GM12874 (cell line): ENCODE measurements at regions not wholly inside any gene's neighbourhood (a gene's known extent, or its start where the extent isn't known, plus 50 kb on each side); places are given as distances from the start of the nearest gene placed in this dataset.

Experiments used
- CTCF ChIP-seq: IDR thresholded peaks from 2 replicates; pipeline ENCODE4 v1.5.1; 2011; ENCODE audit warnings: low read depth, mild to moderate bottlenecking, control low read depth, low read length, moderate library complexity; ENCODE audit not compliant: insufficient read depth

GRCh38 chr12:78321696-78322095 lies 491.0 kb downstream of the NAV3 start:
- TF ChIP-seq CTCF = no peak

- no peak for TF ChIP-seq CTCF
Measured at GRCh38 chr12:78323226-78323625, 492.5 kb downstream of the NAV3 start.

GRCh38 chr12:78324234-78324633 lies 493.5 kb downstream of the NAV3 start:
- no peak for TF ChIP-seq CTCF

GRCh38 chr12:78328524-78328923 lies 497.8 kb downstream of the NAV3 start:
- no peak for TF ChIP-seq CTCF

GRCh38 chr12:78330131-78330530 lies 499.4 kb downstream of the NAV3 start:
- TF ChIP-seq CTCF = no peak

- no peak for TF ChIP-seq CTCF
Measured at GRCh38 chr12:78331181-78331580, 500.5 kb downstream of the NAV3 start.

- TF ChIP-seq CTCF = no peak
Measured at GRCh38 chr12:78331753-78332152, 501.1 kb downstream of the NAV3 start.

- no peak for TF ChIP-seq CTCF
Measured at GRCh38 chr12:78338054-78338785, 507.5 kb downstream of the NAV3 start.
